Lung (tissue), 11 donors: ENCODE measurements at regions not wholly inside any gene's neighbourhood (a gene's known extent, or its start where the extent isn't known, plus 50 kb on each side); places are given as distances from the start of the nearest gene placed in this dataset.
A peak's percentile ranks its signal among the peaks of the same experiment; 100 is the strongest.

Experiments
- ATAC-seq: fragments of 200-7000 bp; cut with Tn5 transposase; one replicate; pipeline ENCODE4 v1.9.1; 2020; ENCODE audit warnings: moderate number of reproducible peaks; ENCODE audit not compliant: insufficient read depth, low FRiP score
- DNase-seq, 3 donors: peaks; one replicate each; pipeline ENCODE4 v3.0.0-alpha.2; 2013 to 2017
- H3K27ac ChIP-seq, 2 donors: one replicate each; pipeline ENCODE4 v1.5.1; 2013; ENCODE audit warnings: mild to moderate bottlenecking in 2 of 2, moderate library complexity in 2 of 2, control low read depth in 1 of 2, inconsistent platforms in 1 of 2, low read depth in 1 of 2, low read length in 1 of 2
- H3K27me3 ChIP-seq, 3 donors: one replicate each; pipeline ENCODE4 v1.5.1; 2013; ENCODE audit warnings: low read length in 2 of 3; ENCODE audit not compliant: control insufficient read depth in 3 of 3, insufficient read depth in 3 of 3
- H3K36me3 ChIP-seq, 4 donors: one replicate each; pipeline ENCODE4 v1.5.1; 2013; ENCODE audit warnings: low read length in 4 of 4, mild to moderate bottlenecking in 1 of 4, moderate library complexity in 1 of 4; ENCODE audit not compliant: control insufficient read depth in 4 of 4, insufficient read depth in 4 of 4
- H3K4me1 ChIP-seq, 5 donors: one replicate each; pipeline ENCODE4 v1.5.1; 2013; ENCODE audit warnings: low read length in 5 of 5, mild to moderate bottlenecking in 2 of 5, moderate library complexity in 1 of 5; ENCODE audit not compliant: control insufficient read depth in 5 of 5, insufficient read depth in 5 of 5
- H3K4me3 ChIP-seq: one replicate; pipeline ENCODE4 v1.5.1; 2013; ENCODE audit warnings: mild to moderate bottlenecking, control low read depth, moderate library complexity
- H3K9ac ChIP-seq, 2 donors: one replicate each; pipeline ENCODE4 v1.5.1; 2013; ENCODE audit warnings: low read length in 2 of 2, control low read depth in 1 of 2; ENCODE audit not compliant: insufficient read depth in 1 of 2
- H3K9me3 ChIP-seq, 4 donors: one replicate each; pipeline ENCODE4 v1.5.1; 2013; ENCODE audit warnings: low read length in 3 of 4, mild to moderate bottlenecking in 1 of 4, moderate library complexity in 1 of 4; ENCODE audit not compliant: control insufficient read depth in 4 of 4, insufficient read depth in 3 of 4
- WGBS, 2 donors: extraction: QIAGEN DNeasy Blood & Tissue Kit; methylation state at CpG; one replicate each; pipeline ENCODE4 v1.1.7; 2013; 5-methylcytosine and 5-hydroxymethylcytosine counted together
- TF ChIP-seq, protein P1 (sequence below): IDR thresholded peaks from 2 replicates; pipeline ENCODE4 v1.5.1; 2012; ENCODE audit warnings: mild to moderate bottlenecking; ENCODE audit errors: control extremely low read depth, extremely low read depth
- donor health status: control.
- donor health status: control.
- donor health status: Bipolar disorder and iron deficiency.
- donor health status: healthy.
- donor health status: DM: yes; HTN: yes; CAD: no.

- Histone ChIP-seq H3K27ac (no peak overlapping the region), H3K4me3 (no peak overlapping the region), H3K36me3 (no peaks in the 10 kb centered on the region), H3K27me3 (no peaks in the 10 kb centered on the region), H3K4me1 (no peaks in the 10 kb centered on the region), H3K9me3 (peaks cover 0 to 2% (median 0%) of the 10 kb centered on the region in 4 donors), H3K9ac (no peak overlapping the region)
- TF ChIP-seq, protein P1, sequence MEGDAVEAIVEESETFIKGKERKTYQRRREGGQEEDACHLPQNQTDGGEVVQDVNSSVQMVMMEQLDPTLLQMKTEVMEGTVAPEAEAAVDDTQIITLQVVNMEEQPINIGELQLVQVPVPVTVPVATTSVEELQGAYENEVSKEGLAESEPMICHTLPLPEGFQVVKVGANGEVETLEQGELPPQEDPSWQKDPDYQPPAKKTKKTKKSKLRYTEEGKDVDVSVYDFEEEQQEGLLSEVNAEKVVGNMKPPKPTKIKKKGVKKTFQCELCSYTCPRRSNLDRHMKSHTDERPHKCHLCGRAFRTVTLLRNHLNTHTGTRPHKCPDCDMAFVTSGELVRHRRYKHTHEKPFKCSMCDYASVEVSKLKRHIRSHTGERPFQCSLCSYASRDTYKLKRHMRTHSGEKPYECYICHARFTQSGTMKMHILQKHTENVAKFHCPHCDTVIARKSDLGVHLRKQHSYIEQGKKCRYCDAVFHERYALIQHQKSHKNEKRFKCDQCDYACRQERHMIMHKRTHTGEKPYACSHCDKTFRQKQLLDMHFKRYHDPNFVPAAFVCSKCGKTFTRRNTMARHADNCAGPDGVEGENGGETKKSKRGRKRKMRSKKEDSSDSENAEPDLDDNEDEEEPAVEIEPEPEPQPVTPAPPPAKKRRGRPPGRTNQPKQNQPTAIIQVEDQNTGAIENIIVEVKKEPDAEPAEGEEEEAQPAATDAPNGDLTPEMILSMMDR = no peak
- ATAC-seq = no peak
- 78 to 89% methylated on average over 1 of the region's 1 CpG for WGBS, 2 donors
- no peak for DNase-seq
These were observed 388.4 kb downstream of the RAB28 start for GRCh38 chr4:13095722-13096121.

DNA sequence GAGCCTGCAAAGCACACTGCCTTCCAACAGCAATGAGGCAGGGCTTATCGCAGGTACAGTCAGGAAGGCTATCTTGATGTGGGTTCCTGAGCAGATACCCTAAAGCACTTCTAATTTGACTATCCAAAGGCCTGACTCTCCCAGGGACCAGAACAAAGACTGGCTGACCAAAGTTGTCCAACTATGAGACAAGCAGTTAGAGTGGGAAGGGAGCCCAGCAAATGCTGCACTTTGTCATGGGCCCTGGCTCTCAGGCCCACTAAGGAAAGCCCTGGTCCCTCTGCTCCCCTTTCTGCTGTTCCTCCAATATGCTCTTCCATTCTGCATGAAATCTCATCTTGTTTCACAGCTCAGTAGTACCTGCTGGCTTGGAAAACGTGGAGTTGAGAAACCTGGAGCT, 391.0 kb downstream of the RAB28 start:
- no peak for DNase-seq
- TF ChIP-seq, protein P1 = no peak
- H3K9me3 ChIP-seq = peaks cover 0 to under 1% (median 0%) of the 10 kb centered on the region in 4 donors
- no peaks in the 10 kb centered on the region for H3K36me3 ChIP-seq
- H3K4me1 ChIP-seq = peaks cover 0 to 17% (median 0%) of the 10 kb centered on the region in 5 donors
- H3K27me3 ChIP-seq = no peaks in the 10 kb centered on the region
- ATAC-seq = no peak
- 86 to 89% methylated on average over 2 of the region's 2 CpGs for WGBS, 2 donors
- H3K9ac ChIP-seq = no peak overlapping the region
- H3K4me3 ChIP-seq = no peak overlapping the region
- no peak overlapping the region for H3K27ac ChIP-seq

- Histone ChIP-seq H3K27ac (no peak overlapping the region), H3K9me3 (no peaks in the 10 kb centered on the region), H3K36me3 (no peaks in the 10 kb centered on the region), H3K27me3 (no peaks in the 10 kb centered on the region), H3K4me3 (no peak overlapping the region), H3K4me1 (peaks cover 0 to 17% (median 0%) of the 10 kb centered on the region in 5 donors), H3K9ac (no peak overlapping the region)
- TF ChIP-seq, protein P1 = no peak
- ATAC-seq (no peak), DNase-seq (no peak)
- 86 to 100% methylated on average over 1 of the region's 1 CpG for WGBS, 2 donors
These were observed 391.4 kb downstream of the RAB28 start for GRCh38 chr4:13092702-13093101.

- Histone ChIP-seq H3K4me3 (no peak overlapping the region), H3K9me3 (no peaks in the 10 kb centered on the region), H3K36me3 (no peaks in the 10 kb centered on the region), H3K4me1 (peaks cover 0 to 17% (median 0%) of the 10 kb centered on the region in 5 donors), H3K27me3 (no peaks in the 10 kb centered on the region), H3K9ac (no peak overlapping the region), H3K27ac (no peak overlapping the region)
- TF ChIP-seq, protein P1 = no peak
- DNase-seq (peak in 2 of 3 donors; percentile 30 to 35), ATAC-seq (no peak)
These were observed 394.5 kb downstream of the RAB28 start for GRCh38 chr4:13089659-13089998.
